Liver (tissue), 8 donors: ENCODE measurements at regions not wholly inside any gene's neighbourhood (a gene's known extent, or its start where the extent isn't known, plus 50 kb on each side); places are given as distances from the start of the nearest gene placed in this dataset.

Experiments used
- DNase-seq: peaks from one replicate; pipeline ENCODE4 v3.0.0-alpha.2; 2017; ENCODE audit warnings: low spot score
- H3K27ac ChIP-seq, 2 donors: one replicate each; pipeline ENCODE4 v1.7.0; 2013; ENCODE audit warnings: inconsistent platforms in 2 of 2, low read length in 2 of 2, control low read depth in 1 of 2, low read depth in 1 of 2, mild to moderate bottlenecking in 1 of 2
- H3K27me3 ChIP-seq, 4 donors: one replicate each; pipeline versions ENCODE4 v1.6.1 to v1.7.0; 2013; ENCODE audit warnings: low read length in 3 of 4, inconsistent platforms in 1 of 4, mild to moderate bottlenecking in 1 of 4, moderate library complexity in 1 of 4; ENCODE audit not compliant: control insufficient read depth in 4 of 4, insufficient read depth in 4 of 4
- H3K36me3 ChIP-seq, 4 donors: one replicate each; pipeline versions ENCODE4 v1.6.1 to v1.7.0; 2013; ENCODE audit warnings: low read length in 3 of 4, mild to moderate bottlenecking in 3 of 4, low read depth in 1 of 4, moderate library complexity in 1 of 4; ENCODE audit not compliant: control insufficient read depth in 4 of 4, insufficient read depth in 3 of 4
- H3K4me1 ChIP-seq, 4 donors: one replicate each; pipeline versions ENCODE4 v1.6.1 to v1.7.0; 2013; ENCODE audit warnings: low read length in 3 of 4, mild to moderate bottlenecking in 3 of 4, moderate library complexity in 1 of 4; ENCODE audit not compliant: control insufficient read depth in 4 of 4, insufficient read depth in 4 of 4
- H3K4me3 ChIP-seq, 3 donors: one replicate each; pipeline versions ENCODE4 v1.6.1 to v1.7.0; 2013; ENCODE audit warnings: low read length in 3 of 3, control low read depth in 1 of 3, low read depth in 1 of 3, mild to moderate bottlenecking in 1 of 3
- H3K9ac ChIP-seq, 2 donors: one replicate each; pipeline ENCODE4 v1.7.0; 2013; ENCODE audit warnings: low read length in 2 of 2, mild to moderate bottlenecking in 2 of 2, moderate library complexity in 2 of 2, control low read depth in 1 of 2, low read depth in 1 of 2
- H3K9me3 ChIP-seq, 4 donors: one replicate each; pipeline versions ENCODE4 v1.6.1 to v1.7.0; 2013; ENCODE audit warnings: low read length in 3 of 4; ENCODE audit not compliant: control insufficient read depth in 4 of 4
- EGR1 ChIP-seq, 2 donors: IDR thresholded peaks; 2 replicates each; pipeline ENCODE4 v1.6.1; 2016 to 2018; ENCODE audit warnings: antibody characterized with exemption in 2 of 2, low read depth in 2 of 2
- FOXA1 ChIP-seq: IDR thresholded peaks from 2 replicates; pipeline ENCODE4 v1.6.1; 2016; ENCODE audit warnings: antibody characterized with exemption
- HNF4A ChIP-seq, 2 donors: conservative IDR thresholded peaks; 2 replicates each; pipeline ENCODE4 v1.6.1; 2016; ENCODE audit warnings: antibody characterized with exemption in 2 of 2, mild to moderate bottlenecking in 2 of 2
- HNF4G ChIP-seq: IDR thresholded peaks from 2 replicates; pipeline ENCODE4 v1.6.1; 2016; ENCODE audit warnings: antibody characterized with exemption
- NR2F2 ChIP-seq: IDR thresholded peaks from 2 replicates; pipeline ENCODE4 v1.6.1; 2016; ENCODE audit warnings: antibody characterized with exemption
- RAD21 ChIP-seq, 2 donors: IDR thresholded peaks; 2 replicates each; pipeline ENCODE4 v1.6.1; 2016; ENCODE audit warnings: antibody characterized with exemption in 2 of 2, mild to moderate bottlenecking in 2 of 2
- RXRA ChIP-seq, 2 donors: IDR thresholded peaks; 2 replicates each; pipeline ENCODE4 v1.6.1; 2017 to 2018; ENCODE audit warnings: antibody characterized with exemption in 2 of 2, mild to moderate bottlenecking in 1 of 2
- SP1 ChIP-seq: IDR thresholded peaks from 2 replicates; pipeline ENCODE4 v1.6.1; 2018; ENCODE audit warnings: antibody characterized with exemption, mild to moderate bottlenecking
- TAF1 ChIP-seq: conservative IDR thresholded peaks from 2 replicates; pipeline ENCODE4 v1.6.1; 2016; ENCODE audit warnings: antibody characterized with exemption, mild to moderate bottlenecking
- WGBS: extraction: QIAGEN DNeasy Blood & Tissue Kit; methylation state at CpG from one replicate; pipeline ENCODE4 v1.1.7; 2013; 5-methylcytosine and 5-hydroxymethylcytosine counted together
- TF ChIP-seq, protein P1 (sequence below): IDR thresholded peaks from 2 replicates; pipeline ENCODE4 v1.6.1; 2016; ENCODE audit warnings: antibody characterized with exemption
- TF ChIP-seq, protein P2 (sequence below): fragments of 150-350 bp; IDR thresholded peaks from 2 replicates; pipeline ENCODE4 v1.5.1; 2017; ENCODE audit warnings: improper control_type of control experiment, low read depth, low read length; ENCODE audit not compliant: missing input control
- TF ChIP-seq, protein P3 (sequence below): IDR thresholded peaks from 2 replicates; pipeline ENCODE4 v1.6.1; 2016; ENCODE audit warnings: antibody characterized with exemption, mild to moderate bottlenecking
- TF ChIP-seq, protein P4 (sequence below): IDR thresholded peaks from 2 replicates; pipeline ENCODE4 v1.6.1; 2016; ENCODE audit warnings: antibody characterized with exemption
- donor health status: healthy.
- donor health status: healthy.
- donor health status: healthy.
- donor health status: healthy.
- donor health status: healthy.

DNA sequence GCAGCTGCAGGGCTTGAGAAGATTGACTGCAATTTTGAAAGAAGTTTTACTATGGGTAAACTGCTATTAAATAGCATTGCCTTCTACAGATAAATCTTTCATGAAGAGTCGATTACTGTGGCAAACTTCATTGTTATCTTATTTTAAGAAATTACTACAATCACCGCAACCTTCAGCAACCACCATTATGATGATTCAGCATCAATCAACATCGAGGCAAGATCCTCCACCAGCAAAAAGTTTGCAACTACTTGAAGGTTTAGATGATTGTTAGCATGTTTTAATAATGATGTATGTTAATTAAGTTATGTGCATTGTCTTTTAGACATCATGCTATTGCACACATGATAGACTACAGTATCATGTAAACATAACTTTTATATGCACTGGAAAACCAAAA, 1511.0 kb downstream of the FSTL5 start:
- WGBS, result 78% methylated on average over 3 of the region's 3 CpGs
- no peak overlapping the region for H3K4me3 ChIP-seq
- no peak overlapping the region for H3K9ac ChIP-seq
- H3K27me3 ChIP-seq, result no peaks in the 10 kb centered on the region
- no peaks in the 10 kb centered on the region for H3K36me3 ChIP-seq
- TF ChIP-seq EGR1 (IDR thresholded peaks at IDR 0.05; ENCODE audit: low read depth in 2 of 2) (no peak), SP1 (no peak), RAD21 (IDR thresholded peaks at IDR 0.05) (no peak), RXRA (IDR thresholded peaks at IDR 0.05) (no peak), TAF1 (no peak), FOXA1 (no peak), NR2F2 (no peak)
- TF ChIP-seq, protein P1, sequence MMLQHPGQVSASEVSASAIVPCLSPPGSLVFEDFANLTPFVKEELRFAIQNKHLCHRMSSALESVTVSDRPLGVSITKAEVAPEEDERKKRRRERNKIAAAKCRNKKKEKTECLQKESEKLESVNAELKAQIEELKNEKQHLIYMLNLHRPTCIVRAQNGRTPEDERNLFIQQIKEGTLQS, result no peak
- TF ChIP-seq, protein P2, sequence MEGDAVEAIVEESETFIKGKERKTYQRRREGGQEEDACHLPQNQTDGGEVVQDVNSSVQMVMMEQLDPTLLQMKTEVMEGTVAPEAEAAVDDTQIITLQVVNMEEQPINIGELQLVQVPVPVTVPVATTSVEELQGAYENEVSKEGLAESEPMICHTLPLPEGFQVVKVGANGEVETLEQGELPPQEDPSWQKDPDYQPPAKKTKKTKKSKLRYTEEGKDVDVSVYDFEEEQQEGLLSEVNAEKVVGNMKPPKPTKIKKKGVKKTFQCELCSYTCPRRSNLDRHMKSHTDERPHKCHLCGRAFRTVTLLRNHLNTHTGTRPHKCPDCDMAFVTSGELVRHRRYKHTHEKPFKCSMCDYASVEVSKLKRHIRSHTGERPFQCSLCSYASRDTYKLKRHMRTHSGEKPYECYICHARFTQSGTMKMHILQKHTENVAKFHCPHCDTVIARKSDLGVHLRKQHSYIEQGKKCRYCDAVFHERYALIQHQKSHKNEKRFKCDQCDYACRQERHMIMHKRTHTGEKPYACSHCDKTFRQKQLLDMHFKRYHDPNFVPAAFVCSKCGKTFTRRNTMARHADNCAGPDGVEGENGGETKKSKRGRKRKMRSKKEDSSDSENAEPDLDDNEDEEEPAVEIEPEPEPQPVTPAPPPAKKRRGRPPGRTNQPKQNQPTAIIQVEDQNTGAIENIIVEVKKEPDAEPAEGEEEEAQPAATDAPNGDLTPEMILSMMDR, result no peak
- TF ChIP-seq, protein P3, sequence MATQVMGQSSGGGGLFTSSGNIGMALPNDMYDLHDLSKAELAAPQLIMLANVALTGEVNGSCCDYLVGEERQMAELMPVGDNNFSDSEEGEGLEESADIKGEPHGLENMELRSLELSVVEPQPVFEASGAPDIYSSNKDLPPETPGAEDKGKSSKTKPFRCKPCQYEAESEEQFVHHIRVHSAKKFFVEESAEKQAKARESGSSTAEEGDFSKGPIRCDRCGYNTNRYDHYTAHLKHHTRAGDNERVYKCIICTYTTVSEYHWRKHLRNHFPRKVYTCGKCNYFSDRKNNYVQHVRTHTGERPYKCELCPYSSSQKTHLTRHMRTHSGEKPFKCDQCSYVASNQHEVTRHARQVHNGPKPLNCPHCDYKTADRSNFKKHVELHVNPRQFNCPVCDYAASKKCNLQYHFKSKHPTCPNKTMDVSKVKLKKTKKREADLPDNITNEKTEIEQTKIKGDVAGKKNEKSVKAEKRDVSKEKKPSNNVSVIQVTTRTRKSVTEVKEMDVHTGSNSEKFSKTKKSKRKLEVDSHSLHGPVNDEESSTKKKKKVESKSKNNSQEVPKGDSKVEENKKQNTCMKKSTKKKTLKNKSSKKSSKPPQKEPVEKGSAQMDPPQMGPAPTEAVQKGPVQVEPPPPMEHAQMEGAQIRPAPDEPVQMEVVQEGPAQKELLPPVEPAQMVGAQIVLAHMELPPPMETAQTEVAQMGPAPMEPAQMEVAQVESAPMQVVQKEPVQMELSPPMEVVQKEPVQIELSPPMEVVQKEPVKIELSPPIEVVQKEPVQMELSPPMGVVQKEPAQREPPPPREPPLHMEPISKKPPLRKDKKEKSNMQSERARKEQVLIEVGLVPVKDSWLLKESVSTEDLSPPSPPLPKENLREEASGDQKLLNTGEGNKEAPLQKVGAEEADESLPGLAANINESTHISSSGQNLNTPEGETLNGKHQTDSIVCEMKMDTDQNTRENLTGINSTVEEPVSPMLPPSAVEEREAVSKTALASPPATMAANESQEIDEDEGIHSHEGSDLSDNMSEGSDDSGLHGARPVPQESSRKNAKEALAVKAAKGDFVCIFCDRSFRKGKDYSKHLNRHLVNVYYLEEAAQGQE, result no peak
- H3K27ac ChIP-seq, result no peak overlapping the region
- no peaks in the 10 kb centered on the region for H3K4me1 ChIP-seq
- no peak for DNase-seq
- H3K9me3 ChIP-seq, result no peaks in the 10 kb centered on the region

DNA sequence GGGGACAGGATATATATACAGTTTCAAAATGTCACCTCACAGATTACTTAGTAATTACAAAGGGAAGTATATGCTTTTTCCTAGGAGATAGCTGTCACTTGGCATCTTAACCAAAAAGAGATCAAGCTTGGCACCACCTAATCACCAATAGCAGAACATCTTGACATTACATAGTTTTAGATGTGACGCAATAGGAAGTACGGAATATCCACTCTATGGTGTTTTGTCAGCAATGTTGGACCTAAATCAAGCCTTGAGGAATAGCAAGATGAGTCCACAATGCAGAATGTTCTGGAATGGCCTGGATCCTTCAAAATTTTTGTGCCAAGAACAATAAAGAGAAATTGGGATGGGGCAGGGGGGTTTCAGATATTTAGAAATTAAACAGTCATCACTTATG, 1488.2 kb downstream of the FSTL5 start:
- Histone ChIP-seq H3K9me3 (no peaks in the 10 kb centered on the region), H3K27me3 (no peaks in the 10 kb centered on the region), H3K36me3 (no peaks in the 10 kb centered on the region), H3K27ac (no peak overlapping the region), H3K4me1 (no peaks in the 10 kb centered on the region), H3K4me3 (no peak overlapping the region), H3K9ac (no peak overlapping the region)
- WGBS, result 89% methylated on average over 2 of the region's 2 CpGs
- DNase-seq, result no peak
- TF ChIP-seq TAF1 (no peak), FOXA1 (no peak), HNF4A (conservative IDR thresholded peaks at IDR 0.05) (no peak), NR2F2 (no peak), HNF4G (no peak), SP1 (no peak)
- TF ChIP-seq, protein P2, result no peak
- TF ChIP-seq, protein P3, result no peak
- TF ChIP-seq, protein P4, sequence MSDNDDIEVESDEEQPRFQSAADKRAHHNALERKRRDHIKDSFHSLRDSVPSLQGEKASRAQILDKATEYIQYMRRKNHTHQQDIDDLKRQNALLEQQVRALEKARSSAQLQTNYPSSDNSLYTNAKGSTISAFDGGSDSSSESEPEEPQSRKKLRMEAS, result no peak
- TF ChIP-seq, protein P1, result no peak
